ENCODE measurements at regions not wholly inside any gene's neighbourhood (a gene's known extent, or its start where the extent isn't known, plus 50 kb on each side); places are given as distances from the start of the nearest gene placed in this dataset.

GRCh38 chr15:87089551-87089950 is 1009.9 kb downstream of the AGBL1 start:
- Mint-ChIP-seq H3K9me3 (peaks cover 12% of the 10 kb centered on the region), H3K4me1 (ENCODE audit: low read depth in 2 of 2) (no peaks in the 10 kb centered on the region), H3K27ac (no peak overlapping the region), H3K27me3 (no peaks in the 10 kb centered on the region), H3K36me3 (no peaks in the 10 kb centered on the region), H3K4me3 (no peak overlapping the region)
- DNase-seq (ENCODE audit: low spot score) (no peak), ATAC-seq (no peak)

- no peaks in the 10 kb centered on the region for H3K27me3 Mint-ChIP-seq
- peaks cover 7% of the 10 kb centered on the region for H3K9me3 Mint-ChIP-seq
- no peaks in the 10 kb centered on the region for H3K36me3 Mint-ChIP-seq
- H3K4me1 Mint-ChIP-seq (ENCODE audit: low read depth in 2 of 2) = no peaks in the 10 kb centered on the region
- H3K4me3 Mint-ChIP-seq = no peak overlapping the region
- no peak for ATAC-seq
- DNase-seq (ENCODE audit: low spot score) = no peak
- H3K27ac Mint-ChIP-seq = no peak overlapping the region
Measured at GRCh38 chr15:87083201-87083600, 1003.5 kb downstream of the AGBL1 start.

DNA sequence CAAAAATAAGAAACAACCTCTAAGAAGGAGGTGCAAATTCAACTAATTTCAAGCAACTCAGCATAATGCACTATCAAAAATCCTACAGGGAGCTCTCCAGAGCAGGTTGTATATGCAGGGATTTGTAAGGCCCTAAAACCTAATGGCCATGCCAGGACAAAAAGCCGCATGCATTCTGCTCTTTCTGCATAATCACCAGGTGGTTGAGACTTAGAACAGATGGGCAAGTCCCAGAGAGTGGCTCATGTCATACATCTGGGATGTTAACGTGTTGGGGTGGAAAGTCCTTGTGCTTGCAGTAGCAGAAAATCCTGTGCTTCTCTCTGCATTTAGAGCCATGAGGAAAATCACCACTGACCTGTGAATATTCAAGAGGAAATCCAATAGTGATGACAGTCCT is 1002.9 kb downstream of the AGBL1 start:
- H3K9me3 Mint-ChIP-seq = peaks cover 4% of the 10 kb centered on the region
- H3K36me3 Mint-ChIP-seq = no peaks in the 10 kb centered on the region
- H3K27ac Mint-ChIP-seq = no peak overlapping the region
- no peaks in the 10 kb centered on the region for H3K27me3 Mint-ChIP-seq
- DNase-seq (ENCODE audit: low spot score) = no peak
- ATAC-seq = no peak
- no peaks in the 10 kb centered on the region for H3K4me1 Mint-ChIP-seq (ENCODE audit: low read depth in 2 of 2)
- H3K4me3 Mint-ChIP-seq = no peak overlapping the region

DNA sequence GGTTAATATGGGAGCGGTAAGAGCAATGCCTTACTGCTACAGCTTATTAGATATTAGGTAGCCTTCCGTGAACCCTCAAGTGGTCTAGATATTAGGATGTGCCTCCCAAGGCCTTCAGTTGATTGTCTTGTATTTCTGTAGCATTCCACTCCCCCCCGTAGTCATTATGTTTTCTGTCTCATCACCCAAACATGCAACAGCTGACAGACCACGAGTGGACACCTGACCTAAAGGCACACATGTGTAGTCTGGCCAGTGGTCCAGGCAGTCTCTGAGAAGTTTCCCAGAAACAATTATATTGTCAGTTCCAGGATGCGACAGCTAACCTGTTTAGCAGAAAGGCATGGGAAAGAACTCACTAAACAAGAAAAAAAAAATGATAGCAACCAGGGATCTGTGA is 1000.9 kb downstream of the AGBL1 start:
- no peak overlapping the region for H3K27ac Mint-ChIP-seq

More for the DNA sequence above, 1000.9 kb downstream of the AGBL1 start:
- DNase-seq (ENCODE audit: low spot score) (no peak), ATAC-seq (no peak)
- no peaks in the 10 kb centered on the region for H3K4me1 Mint-ChIP-seq (ENCODE audit: low read depth in 2 of 2)
- no peak overlapping the region for H3K4me3 Mint-ChIP-seq
- H3K27me3 Mint-ChIP-seq = no peaks in the 10 kb centered on the region
- H3K36me3 Mint-ChIP-seq = no peaks in the 10 kb centered on the region
- peaks cover 10% of the 10 kb centered on the region for H3K9me3 Mint-ChIP-seq

Data from natural killer cell treated with Interleukin-12 subunit alpha and Interleukin-12 subunit beta and Interleukin-15 and Interleukin-18, amount 100 ng/mL, for 72 hours (primary cell).